ENCODE measurements at regions not wholly inside any gene's neighbourhood (a gene's known extent, or its start where the extent isn't known, plus 50 kb on each side); places are given as distances from the start of the nearest gene placed in this dataset.

- no peak for DNase-seq
These were observed 132.9 kb downstream of the TPRA1 start for GRCh38 chr3:127457546-127458145.

- DNase-seq, result peak; percentile 60
These were observed 133.4 kb downstream of the TPRA1 start for GRCh38 chr3:127457094-127457475.

GRCh38 chr3:127456471-127457093 lies 134.0 kb downstream of the TPRA1 start:
- peak; percentile 11 for DNase-seq

- peak; percentile 79 for DNase-seq
These were observed 134.7 kb downstream of the TPRA1 start for GRCh38 chr3:127455541-127456450.

GRCh38 chr3:127454968-127455367 lies 135.6 kb downstream of the TPRA1 start:
- DNase-seq, result no peak

GRCh38 chr3:127454051-127454450 lies 136.5 kb downstream of the TPRA1 start:
- no peak for DNase-seq

- no peak for DNase-seq
These were observed 138.2 kb downstream of the TPRA1 start for GRCh38 chr3:127452321-127452821.

GRCh38 chr3:127451321-127451720 lies 139.2 kb downstream of the TPRA1 start:
- DNase-seq, result no peak

- DNase-seq, result no peak
These were observed 140.2 kb downstream of the TPRA1 start for GRCh38 chr3:127450331-127450730.

- DNase-seq, result no peak
These were observed 140.9 kb downstream of the TPRA1 start for GRCh38 chr3:127449486-127450212.

GRCh38 chr3:127448671-127449070 lies 141.9 kb downstream of the TPRA1 start:
- no peak for DNase-seq

GRCh38 chr3:127448161-127448561 lies 142.4 kb downstream of the TPRA1 start:
- no peak for DNase-seq

GRCh38 chr3:127446756-127447155 lies 143.8 kb downstream of the TPRA1 start:
- no peak for DNase-seq

GRCh38 chr3:127445581-127446343 lies 144.8 kb downstream of the TPRA1 start:
- DNase-seq, result no peak

- no peak for DNase-seq
These were observed 145.8 kb downstream of the TPRA1 start for GRCh38 chr3:127444761-127445160.

GRCh38 chr3:127443581-127444375 lies 146.8 kb downstream of the TPRA1 start:
- no peak for DNase-seq

GRCh38 chr3:127442506-127442905 lies 148.0 kb downstream of the TPRA1 start:
- no peak for DNase-seq

GRCh38 chr3:127441764-127442163 lies 148.8 kb downstream of the TPRA1 start:
- DNase-seq, result no peak

- DNase-seq, result no peak
These were observed 150.1 kb downstream of the TPRA1 start for GRCh38 chr3:127440384-127440783.

- no peak for DNase-seq
These were observed 150.9 kb downstream of the TPRA1 start for GRCh38 chr3:127439621-127440020.

- DNase-seq, result no peak
These were observed 151.1 kb upstream of the PRR20G start for GRCh38 chr3:127438951-127439350.
